HG03575 (cell line): ENCODE measurements at regions not wholly inside any gene's neighbourhood (a gene's known extent, or its start where the extent isn't known, plus 50 kb on each side); places are given as distances from the start of the nearest gene placed in this dataset.
"Not testable (repeated sequence)": the region's sequence is repeated elsewhere in the genome, so short reads cannot be mapped to it uniquely, and the experiment has no call there.

Source experiments
- ATAC-seq: cut with Tn5 transposase; IDR thresholded peaks from one replicate; pipeline ENCODE4 v1.9.1; 2021; ENCODE audit not compliant: unreplicated experiment, insufficient number of reproducible peaks, low FRiP score; ENCODE audit errors: extremely low read depth

DNA sequence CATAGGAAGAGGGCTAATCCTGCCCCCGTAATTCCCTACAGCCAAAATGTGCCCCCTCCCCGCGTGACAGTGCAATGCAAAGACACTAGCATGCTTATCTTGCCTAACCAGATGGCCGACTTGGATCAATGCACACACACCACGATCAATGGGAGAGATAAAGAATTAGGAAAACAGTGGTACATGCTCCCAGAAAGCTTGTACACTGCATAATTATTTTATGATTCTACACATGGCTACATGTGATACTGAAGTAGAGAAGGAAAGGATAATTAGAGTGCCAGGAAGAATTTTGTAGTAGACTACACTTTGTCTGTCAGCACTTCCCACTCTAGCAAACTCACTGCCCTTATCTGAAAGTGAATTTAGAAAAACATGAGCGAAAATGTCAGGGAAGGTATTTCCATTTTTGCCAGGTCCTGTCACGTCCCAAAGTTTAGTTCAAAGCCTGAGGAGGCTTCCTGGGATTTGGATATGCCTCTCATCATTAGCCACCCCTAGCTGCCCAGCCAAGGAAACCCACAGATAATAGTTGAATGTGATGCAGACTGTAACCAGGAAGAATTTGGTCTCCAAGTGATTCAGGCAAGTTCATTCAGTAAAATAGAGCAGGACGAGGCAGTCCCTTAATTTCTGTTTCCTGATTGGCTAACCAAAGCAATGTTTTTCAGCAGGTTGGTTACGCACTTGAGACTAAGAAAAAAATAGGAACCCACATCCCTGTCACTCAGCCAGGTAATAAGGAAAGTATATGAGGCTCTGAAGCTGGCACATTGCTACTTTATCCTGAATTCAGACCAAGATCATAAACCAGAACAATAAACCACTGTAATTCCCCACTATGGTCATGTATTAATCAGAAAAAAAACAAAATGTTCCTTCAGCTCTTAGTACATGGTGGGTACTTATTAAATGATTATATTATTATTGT, 199.6 kb upstream of the OTX2 start:
- no peak for ATAC-seq

DNA sequence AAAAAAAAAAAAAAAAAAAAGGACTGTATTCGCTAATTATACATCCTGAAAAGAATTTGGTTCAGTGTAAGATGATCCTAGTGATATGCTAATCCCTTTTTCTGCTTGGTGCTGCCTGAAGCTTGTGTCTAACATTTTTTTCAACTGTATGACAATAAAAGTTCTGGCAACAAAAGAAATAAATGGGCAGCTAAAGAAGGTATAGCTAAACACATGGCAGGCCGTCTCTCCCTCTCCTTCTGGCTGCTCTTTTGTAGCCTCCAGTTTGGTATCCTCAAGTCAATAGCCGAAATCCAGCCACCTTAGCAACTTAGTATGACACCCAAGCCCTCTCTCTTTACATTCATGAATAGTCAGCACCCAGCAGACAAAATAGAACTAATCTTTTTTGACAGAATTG, 198.3 kb upstream of the OTX2 start:
- no peak for ATAC-seq

GRCh38 chr14:56998728-56999127, 188.4 kb upstream of the OTX2 start:
- ATAC-seq = no peak

GRCh38 chr14:56996721-56997399, 186.6 kb upstream of the OTX2 start:
- ATAC-seq = no peak

- no peak for ATAC-seq
Measured at GRCh38 chr14:56995010-56995409, 184.7 kb upstream of the OTX2 start.

DNA sequence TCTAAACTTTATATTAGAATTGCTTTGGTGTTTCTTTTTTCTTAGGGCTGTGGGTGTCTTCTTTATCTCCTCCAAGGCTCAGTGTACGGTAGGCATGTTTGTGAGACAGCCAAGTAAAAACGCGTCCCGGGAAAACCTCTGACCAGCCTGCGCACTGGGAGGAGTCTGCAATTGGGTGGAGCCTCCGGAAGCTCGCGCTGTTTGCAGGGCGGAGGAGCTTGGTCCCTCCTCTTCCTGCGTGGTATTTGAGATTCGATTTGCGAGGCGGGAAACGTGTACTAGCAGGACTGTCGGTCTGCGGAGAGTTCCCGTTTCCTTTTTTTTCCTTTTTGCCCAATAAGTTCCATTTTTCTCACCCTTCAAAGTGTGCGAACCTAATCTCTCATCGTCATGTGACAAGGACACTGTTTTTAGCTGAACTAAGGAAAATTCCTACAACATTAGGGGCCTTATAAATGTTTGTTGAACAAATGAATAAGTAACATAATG, 182.1 kb upstream of the OTX2 start:
- no peak for ATAC-seq

DNA sequence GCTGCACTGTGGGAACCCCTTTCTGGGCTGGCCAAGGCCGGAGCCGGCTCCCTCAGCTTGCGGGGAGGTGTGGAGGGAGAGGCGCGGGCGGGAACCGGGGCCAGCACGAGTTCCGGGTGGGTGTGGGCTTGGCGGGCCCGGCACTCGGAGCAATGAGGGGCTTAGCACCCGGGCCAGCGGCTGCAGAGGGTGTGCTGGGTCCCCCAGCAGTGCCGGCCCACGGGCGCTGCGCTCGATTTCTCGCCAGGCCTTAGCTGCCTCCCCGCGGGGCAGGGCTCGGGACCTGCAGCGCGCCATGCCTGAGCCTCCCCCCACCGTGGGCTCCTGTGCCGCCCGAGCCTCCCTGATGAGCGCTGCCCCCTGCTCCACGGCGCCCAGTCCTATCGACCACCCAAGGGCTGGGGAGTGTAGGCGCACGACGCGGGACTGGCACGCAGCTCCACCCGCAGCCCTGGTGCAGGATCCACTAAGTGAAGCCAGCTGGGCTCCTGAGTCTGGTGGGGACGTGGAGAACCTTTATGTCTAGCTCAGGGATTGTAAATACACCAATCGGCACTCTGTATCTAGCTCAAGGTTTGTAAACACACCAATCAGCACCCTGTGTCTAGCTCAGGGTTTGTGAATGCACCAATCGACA, 180.8 kb upstream of the OTX2 start:
- ATAC-seq = not testable (repeated sequence)

- ATAC-seq = no peak
Measured at GRCh38 chr14:56989359-56989758, 179.1 kb upstream of the OTX2 start.

GRCh38 chr14:56979936-56980335, 169.7 kb upstream of the OTX2 start:
- no peak for ATAC-seq

GRCh38 chr14:56976211-56976610, 165.9 kb upstream of the OTX2 start:
- no peak for ATAC-seq

- ATAC-seq = no peak
Measured at GRCh38 chr14:56975521-56975920, 165.2 kb upstream of the OTX2 start.

DNA sequence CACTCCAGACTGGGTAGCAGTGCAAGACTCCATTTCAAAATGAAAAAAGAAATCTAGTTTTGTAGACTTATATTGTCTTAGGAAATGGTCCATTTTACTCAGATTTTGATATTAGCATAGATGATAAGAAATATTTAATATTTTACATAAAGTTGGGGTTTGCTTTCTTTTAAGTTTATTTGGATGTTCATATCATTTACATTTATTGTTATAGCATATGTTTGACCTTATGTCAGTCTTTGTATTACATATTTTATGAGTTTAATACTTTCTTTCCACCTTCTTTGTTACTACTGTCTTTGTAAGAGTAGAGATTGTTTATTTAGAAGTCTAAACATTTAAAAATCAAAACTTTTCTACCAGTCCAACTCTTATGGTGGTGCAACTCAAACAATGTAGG, 162.7 kb upstream of the OTX2 start:
- ATAC-seq = no peak

DNA sequence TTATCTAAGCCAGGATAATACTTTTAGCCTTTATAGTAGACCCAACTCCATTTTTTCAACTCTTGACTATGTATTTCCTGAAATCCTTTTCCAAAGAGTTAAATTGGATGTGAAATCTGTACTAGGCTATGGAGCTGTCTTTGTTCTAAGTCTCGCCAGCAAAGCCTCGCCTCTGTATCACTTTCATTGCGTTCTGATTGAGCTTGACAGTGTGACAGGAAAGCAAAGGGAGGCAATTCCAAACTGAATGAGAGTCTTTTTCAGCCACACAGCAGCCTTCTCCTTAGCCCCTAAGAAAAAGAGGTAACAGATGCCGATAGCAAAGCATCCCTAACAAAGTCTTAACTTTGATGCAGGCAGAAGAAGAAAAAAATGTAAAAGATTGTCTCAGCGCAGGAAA, 154.6 kb upstream of the OTX2 start:
- no peak for ATAC-seq

- ATAC-seq = no peak
Measured at GRCh38 chr14:56963381-56963780, 153.1 kb upstream of the OTX2 start.

DNA sequence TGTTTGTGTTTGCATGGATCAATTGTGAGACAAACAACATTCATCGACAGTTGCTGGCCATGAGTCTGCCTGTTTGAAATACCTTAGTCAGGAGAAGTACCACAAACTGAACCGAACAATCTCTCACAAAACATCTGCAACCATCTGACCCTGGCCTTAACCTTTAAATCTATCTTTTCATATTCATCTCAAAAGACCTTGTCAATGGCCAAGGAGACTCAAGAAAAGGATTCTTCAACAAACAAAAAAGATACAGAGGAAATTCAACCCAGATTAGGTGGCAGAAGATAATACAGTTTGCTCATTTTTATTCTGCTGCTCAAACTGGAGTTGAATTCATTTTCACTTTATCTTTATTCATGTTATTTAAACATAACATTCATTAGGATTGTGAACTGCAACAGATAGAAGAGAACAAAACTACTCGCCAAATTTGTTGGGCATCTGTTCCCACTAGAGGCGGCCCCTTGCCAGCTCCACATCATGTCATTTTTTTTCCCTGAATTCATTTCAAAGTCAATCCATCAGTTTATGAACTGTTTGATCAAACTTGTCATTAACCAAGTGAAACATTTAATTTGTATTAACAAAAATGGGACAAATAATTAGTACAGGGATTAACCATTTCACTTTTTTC, 152.3 kb upstream of the OTX2 start:
- ATAC-seq = no peak

DNA sequence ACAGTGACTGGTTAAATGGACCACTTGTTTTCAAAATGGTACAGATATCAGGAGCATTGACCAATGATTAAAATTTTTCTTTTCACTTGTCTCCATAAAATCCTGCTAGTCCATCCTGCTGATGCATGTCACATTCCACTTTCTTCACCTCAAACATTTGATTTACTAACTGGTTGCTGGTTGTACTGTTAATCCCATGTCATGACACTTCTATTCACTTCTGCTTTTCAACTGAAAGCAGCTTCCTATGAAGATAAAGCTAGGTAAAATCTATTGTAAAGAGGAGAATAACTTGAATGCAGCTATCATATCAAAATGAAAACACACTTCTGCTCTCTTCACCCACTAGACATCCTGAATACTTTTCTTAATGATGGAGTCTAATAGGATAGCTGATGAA, 149.6 kb upstream of the OTX2 start:
- ATAC-seq = no peak

- ATAC-seq = no peak
Measured at GRCh38 chr14:56959121-56959520, 148.8 kb upstream of the OTX2 start.

DNA sequence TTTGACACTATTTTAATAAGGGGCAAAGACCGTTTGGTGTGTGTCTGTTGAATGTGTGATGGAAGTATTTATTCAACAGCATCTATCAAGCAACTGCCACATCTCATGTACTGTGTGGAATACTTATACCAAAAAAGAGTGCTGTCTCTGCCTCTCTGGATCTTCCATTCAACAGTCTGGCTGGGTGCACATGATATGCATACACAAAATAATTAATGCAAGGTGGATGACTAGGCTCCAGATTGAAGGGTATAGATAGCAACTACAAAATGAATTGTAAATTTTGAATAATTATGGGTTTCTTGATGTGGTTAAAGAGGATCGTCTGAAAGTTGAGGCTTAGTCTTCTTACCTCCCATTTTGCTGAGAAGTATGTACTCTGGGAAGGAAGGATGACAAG, 145.9 kb upstream of the OTX2 start:
- ATAC-seq = no peak

GRCh38 chr14:56955745-56956144, 145.5 kb upstream of the OTX2 start:
- no peak for ATAC-seq
